ENCODE measurements at regions not wholly inside any gene's neighbourhood (a gene's known extent, or its start where the extent isn't known, plus 50 kb on each side); places are given as distances from the start of the nearest gene placed in this dataset.

DNA sequence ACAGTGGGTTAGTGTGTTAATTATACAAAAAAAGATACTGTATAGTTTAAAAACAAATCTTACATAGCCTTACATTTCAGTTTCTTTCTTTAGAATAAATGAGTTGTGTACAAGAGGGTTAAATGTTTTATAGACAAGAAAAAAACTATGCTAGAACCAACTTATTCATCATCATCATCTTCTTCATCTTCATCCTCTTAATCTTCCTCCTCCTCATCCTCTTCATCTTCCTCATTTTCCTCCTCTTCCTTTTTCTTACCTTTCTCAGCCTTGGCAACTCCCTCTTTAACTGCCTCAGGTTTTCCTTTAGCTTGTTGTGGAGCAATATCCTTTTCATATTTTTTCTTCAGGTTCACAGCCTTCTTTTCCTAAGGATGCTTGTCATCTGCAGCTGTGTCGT, 53.7 kb downstream of the RPS12 start:
- Mint-ChIP-seq H3K4me1 (ENCODE audit: low read depth) (peaks cover 7% of the 10 kb centered on the region), H3K27me3 (peaks cover 18% of the 10 kb centered on the region), H3K36me3 (ENCODE audit: low read depth) (no peaks in the 10 kb centered on the region), H3K9me3 (no peaks in the 10 kb centered on the region), H3K4me3 (no peak overlapping the region), H3K27ac (no peak overlapping the region)

DNA sequence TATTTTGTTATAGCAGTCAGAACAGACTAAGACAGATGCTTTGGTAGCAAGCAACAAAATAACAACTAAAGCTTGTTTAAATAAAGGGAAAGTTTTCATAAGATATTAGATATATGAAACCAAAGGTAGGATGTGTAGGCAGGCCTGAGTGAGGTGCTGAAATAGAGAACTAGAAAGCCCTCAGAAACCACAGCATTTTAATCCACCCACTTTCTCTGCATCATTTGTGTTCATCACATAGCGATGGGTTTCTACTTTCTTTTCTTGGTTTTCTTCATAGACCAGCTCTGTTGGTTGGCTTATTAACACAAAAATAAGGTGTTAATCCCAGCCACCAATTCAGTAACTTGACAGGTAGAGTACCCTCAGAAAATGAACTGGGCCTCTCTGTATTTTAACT, 58.6 kb downstream of the RPS12 start:
- H3K27ac Mint-ChIP-seq = no peak overlapping the region
- no peak overlapping the region for H3K4me3 Mint-ChIP-seq
- H3K36me3 Mint-ChIP-seq (ENCODE audit: low read depth) = no peaks in the 10 kb centered on the region
- peaks cover 8% of the 10 kb centered on the region for H3K4me1 Mint-ChIP-seq (ENCODE audit: low read depth)
- peaks cover 7% of the 10 kb centered on the region for H3K9me3 Mint-ChIP-seq
- peaks cover 21% of the 10 kb centered on the region for H3K27me3 Mint-ChIP-seq

DNA sequence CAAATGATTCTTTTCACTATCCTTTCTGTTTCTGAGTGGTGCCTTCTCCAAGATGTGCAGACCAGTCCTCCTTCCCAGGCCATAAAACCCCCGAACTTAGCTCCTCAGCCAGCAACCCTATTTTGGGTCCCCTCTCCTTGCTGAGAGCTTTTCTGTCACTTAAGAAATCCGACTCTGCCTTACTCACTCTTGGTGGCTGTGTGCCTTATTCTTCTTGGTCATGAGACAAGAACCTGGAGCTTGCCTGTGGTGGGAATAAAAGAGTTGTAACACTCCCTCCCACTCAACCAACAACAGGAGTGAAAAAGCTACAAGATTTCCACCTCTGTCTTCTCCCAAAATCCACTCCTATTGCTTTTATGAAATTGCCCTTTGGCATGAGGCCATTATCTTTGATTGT, 62.6 kb downstream of the RPS12 start:
- Mint-ChIP-seq H3K4me3 (no peak overlapping the region), H3K27ac (no peak overlapping the region), H3K36me3 (ENCODE audit: low read depth) (no peaks in the 10 kb centered on the region), H3K27me3 (peaks cover 20% of the 10 kb centered on the region), H3K4me1 (ENCODE audit: low read depth) (peaks cover 8% of the 10 kb centered on the region), H3K9me3 (peaks cover 7% of the 10 kb centered on the region)

DNA sequence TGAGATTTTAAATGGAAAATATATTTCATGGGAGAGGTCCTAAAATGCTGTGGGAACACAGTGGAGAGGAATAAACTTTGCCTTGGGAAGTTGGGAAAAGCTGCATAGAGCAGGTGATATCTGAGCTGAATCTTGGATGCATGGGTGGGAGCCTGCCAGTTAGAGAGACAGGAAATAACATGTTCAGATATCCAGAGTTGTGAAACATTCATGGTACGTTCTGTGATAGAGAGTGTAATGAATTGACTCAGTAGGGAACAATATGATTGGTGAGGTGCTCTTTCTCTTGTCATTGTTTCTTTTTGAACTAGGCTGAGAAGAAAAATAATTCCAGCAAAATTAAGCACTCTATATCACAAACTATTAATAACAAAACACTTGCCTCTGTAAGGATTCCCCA, 72.8 kb downstream of the RPS12 start:
- peaks cover under 1% of the 10 kb centered on the region for H3K27me3 Mint-ChIP-seq
- H3K4me1 Mint-ChIP-seq (ENCODE audit: low read depth) = no peaks in the 10 kb centered on the region
- H3K9me3 Mint-ChIP-seq = no peaks in the 10 kb centered on the region
- no peak overlapping the region for H3K27ac Mint-ChIP-seq
- H3K4me3 Mint-ChIP-seq = no peak overlapping the region
- H3K36me3 Mint-ChIP-seq (ENCODE audit: low read depth) = no peaks in the 10 kb centered on the region

DNA sequence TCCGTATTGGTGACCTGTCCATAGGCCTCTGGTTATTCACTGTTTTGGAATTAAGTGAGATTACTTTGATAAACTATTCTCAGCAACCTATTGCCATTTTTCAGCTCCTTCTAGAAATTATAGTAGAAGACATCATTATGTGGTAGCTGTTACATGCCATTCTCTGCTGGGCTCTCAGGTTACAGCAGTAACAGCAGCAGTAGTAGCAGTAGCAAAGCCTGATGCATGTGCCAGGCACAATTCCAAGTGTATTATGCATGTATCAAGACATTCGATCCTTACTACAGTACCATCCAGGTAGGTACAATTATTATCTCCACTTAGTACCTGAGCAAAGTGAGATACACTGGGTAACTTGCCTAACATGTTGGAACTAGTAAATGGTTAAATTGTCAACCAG, 74.3 kb downstream of the RPS12 start:
- Mint-ChIP-seq H3K4me1 (ENCODE audit: low read depth) (no peaks in the 10 kb centered on the region), H3K4me3 (no peak overlapping the region), H3K27me3 (no peaks in the 10 kb centered on the region), H3K9me3 (no peaks in the 10 kb centered on the region), H3K27ac (no peak overlapping the region), H3K36me3 (ENCODE audit: low read depth) (no peaks in the 10 kb centered on the region)

DNA sequence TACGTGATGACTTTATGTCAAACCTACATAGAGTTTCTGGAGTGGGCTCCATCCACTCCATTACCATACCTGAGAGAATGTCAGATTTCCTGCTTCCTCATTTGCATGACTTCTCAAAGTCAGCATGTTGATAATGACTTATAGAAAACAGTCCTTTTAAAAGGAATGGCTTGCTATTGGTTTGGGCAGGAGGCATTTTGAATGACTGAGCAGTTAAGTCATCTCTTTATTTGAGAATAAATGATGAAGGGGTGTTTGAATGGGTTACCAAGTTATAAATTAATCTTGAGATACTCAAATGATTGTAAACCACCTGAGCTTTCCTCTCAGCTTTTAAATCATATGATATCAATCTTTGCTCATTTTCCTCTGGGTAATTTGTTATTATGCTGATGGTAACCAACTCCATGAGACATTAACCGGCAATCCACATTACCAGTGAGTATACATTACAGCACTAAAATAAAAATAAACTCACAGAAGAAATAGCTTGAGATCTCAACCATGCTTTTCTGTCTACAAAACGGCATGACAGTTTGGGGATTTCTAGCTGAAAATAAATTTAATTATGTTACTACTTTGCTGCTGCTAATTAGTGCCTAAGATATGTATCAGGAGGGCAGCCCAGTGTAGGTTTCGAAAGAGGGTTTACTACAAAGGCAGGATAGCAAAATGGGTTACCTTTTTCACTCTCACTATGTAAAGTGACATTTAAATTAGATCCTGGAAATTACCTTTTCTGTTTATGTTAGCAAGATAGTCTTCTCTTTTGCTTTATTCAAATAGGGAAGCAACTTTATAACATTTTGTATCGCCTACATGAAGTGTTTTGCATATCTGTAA, 78.8 kb downstream of the RPS12 start:
- Mint-ChIP-seq H3K27ac (no peak overlapping the region), H3K4me3 (no peak overlapping the region), H3K27me3 (no peaks in the 10 kb centered on the region), H3K36me3 (ENCODE audit: low read depth) (no peaks in the 10 kb centered on the region), H3K4me1 (ENCODE audit: low read depth) (no peaks in the 10 kb centered on the region), H3K9me3 (no peaks in the 10 kb centered on the region)

DNA sequence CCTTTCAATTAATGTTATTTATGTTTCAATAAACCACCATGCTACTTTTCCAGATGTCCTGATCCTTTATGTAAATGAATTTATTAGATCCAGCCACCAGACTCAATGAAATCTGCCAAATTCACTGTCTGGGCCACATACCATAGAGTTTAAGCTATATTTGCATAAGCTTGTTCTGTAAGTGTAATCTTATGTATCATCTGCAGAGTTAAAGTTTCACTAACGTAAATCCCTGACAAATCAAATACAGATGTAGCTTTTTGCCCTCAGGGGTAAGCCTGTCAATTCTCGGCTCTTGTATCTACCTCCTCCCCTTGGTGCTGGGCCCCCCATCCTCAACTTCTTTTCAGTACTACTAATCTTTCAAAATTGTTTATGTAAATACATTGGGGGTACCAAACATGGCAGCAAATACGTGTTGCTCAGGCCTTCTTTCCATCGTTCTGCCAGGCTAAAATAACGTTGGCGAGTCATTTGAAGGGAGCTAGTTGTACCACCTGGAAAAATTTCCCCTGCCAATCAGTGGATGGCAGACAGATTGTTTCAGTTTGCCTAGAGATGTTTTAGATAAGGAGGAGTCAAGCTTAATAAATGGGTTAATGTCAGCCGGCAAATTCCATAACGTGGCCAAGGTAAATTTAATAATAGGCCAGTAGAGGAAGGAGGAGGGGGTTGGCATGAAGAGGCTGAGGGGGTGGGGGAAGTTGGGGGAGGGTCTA, 79.6 kb downstream of the RPS12 start:
- Mint-ChIP-seq H3K27me3 (no peaks in the 10 kb centered on the region), H3K4me1 (ENCODE audit: low read depth) (no peaks in the 10 kb centered on the region), H3K27ac (no peak overlapping the region), H3K4me3 (no peak overlapping the region), H3K36me3 (ENCODE audit: low read depth) (no peaks in the 10 kb centered on the region), H3K9me3 (no peaks in the 10 kb centered on the region)

DNA sequence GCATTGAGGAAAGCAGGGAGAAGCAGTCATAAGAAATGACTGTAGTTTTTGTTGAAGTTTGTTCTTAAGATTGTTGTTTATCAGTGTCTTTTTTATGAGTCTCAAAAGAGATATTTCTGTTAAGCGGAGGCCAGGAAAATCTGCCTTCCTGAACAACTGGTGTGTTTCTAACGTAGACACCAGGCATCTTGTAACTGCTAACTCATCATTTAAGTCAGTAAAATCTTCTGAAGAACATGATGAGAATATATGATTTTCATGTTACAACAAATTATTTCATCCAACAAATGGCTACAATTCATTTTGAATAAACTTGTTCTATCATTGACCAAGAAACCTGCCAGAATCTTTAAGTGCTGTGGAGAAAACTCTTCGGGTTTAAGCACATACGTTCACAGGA, 84.0 kb downstream of the RPS12 start:
- Mint-ChIP-seq H3K9me3 (no peaks in the 10 kb centered on the region), H3K36me3 (ENCODE audit: low read depth) (no peaks in the 10 kb centered on the region), H3K27ac (no peak overlapping the region), H3K4me1 (ENCODE audit: low read depth) (no peaks in the 10 kb centered on the region), H3K4me3 (no peak overlapping the region), H3K27me3 (peaks cover 6% of the 10 kb centered on the region)

DNA sequence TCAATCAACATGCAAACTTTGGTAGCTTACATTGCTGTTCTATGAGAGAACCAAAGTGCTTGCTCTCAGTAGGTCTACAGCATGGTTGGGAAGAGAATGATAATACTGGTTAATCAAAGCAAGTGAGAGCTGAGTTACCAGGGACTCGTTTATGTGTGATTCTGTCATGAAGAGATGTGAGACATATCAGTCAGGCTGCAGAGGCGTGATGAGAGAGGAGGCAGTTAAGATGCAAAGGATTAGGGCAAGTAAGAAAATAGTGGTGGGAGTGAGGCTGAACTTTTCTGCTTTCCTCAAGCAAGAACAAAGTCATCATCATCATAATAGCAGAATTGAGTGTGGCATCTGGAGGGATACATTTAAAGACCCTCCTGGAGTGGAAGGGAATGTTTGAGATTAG, 86.5 kb downstream of the RPS12 start:
- Mint-ChIP-seq H3K27ac (no peak overlapping the region), H3K4me3 (no peak overlapping the region), H3K36me3 (ENCODE audit: low read depth) (no peaks in the 10 kb centered on the region), H3K9me3 (no peaks in the 10 kb centered on the region), H3K4me1 (ENCODE audit: low read depth) (no peaks in the 10 kb centered on the region), H3K27me3 (peaks cover 9% of the 10 kb centered on the region)

DNA sequence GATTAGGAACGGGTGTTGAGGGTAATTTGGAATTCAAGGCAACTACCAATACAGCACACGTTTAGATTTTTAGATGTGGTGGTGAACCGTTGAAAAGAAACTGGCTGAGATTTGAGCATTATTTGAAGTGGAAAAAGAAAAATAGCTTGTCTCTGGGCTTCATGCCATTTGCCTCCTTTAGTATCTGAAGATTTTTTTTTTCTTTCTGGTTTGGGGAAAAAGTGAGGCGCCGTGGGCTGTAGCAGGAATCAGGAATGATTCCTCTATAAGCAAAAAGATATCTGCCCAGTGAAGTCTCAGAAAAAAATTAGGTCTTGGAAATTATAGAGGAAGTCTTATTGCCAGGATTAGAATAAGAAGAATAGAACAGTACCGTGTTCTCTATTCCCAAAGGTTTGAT, 88.5 kb downstream of the RPS12 start:
- no peak overlapping the region for H3K27ac Mint-ChIP-seq
- H3K36me3 Mint-ChIP-seq (ENCODE audit: low read depth) = no peaks in the 10 kb centered on the region
- H3K9me3 Mint-ChIP-seq = no peaks in the 10 kb centered on the region
- H3K4me3 Mint-ChIP-seq = no peak overlapping the region
- no peaks in the 10 kb centered on the region for H3K4me1 Mint-ChIP-seq (ENCODE audit: low read depth)
- H3K27me3 Mint-ChIP-seq = peaks cover 9% of the 10 kb centered on the region

DNA sequence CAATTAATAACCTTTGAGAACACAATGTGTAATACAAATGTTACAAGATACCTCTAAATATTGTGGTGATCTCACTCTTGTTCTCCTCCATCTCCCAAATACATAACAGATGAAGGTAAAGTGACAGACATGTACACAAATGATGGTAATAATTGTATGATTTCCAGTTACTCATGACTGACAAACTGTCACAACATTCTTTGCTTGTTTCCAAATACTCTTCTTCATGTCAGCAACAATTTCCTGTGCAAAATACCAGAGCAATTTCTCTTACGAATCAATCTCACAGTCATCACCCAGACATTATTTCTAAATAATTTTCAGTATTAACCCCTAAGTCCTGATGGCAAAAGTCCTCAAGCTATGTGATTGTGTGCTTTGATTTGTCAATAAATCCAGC, 92.9 kb downstream of the RPS12 start:
- H3K4me3 Mint-ChIP-seq = no peak overlapping the region
- no peaks in the 10 kb centered on the region for H3K36me3 Mint-ChIP-seq (ENCODE audit: low read depth)
- no peaks in the 10 kb centered on the region for H3K4me1 Mint-ChIP-seq (ENCODE audit: low read depth)
- H3K27ac Mint-ChIP-seq = no peak overlapping the region
- peaks cover 14% of the 10 kb centered on the region for H3K27me3 Mint-ChIP-seq
- no peaks in the 10 kb centered on the region for H3K9me3 Mint-ChIP-seq

DNA sequence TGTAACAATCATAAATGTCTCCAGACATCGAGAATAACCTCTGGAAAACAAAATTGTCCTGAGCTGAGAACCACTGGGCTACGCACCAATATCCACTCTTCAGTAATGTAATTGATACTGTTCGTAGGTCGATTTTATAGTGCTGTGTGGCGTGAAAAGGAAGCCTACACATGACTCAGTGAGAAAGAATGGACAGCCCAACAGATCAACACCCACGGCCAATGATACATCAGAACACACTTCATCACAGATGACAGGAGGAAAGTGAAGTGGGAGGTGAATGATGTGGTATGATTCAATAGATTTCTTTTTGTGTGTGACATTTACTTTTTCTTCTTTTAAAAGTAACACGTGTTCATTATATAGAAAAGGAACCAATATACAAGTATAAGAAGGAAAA, 93.5 kb downstream of the RPS12 start:
- no peaks in the 10 kb centered on the region for H3K36me3 Mint-ChIP-seq (ENCODE audit: low read depth)
- H3K4me1 Mint-ChIP-seq (ENCODE audit: low read depth) = no peaks in the 10 kb centered on the region
- H3K4me3 Mint-ChIP-seq = no peak overlapping the region
- peaks cover 8% of the 10 kb centered on the region for H3K27me3 Mint-ChIP-seq
- H3K9me3 Mint-ChIP-seq = no peaks in the 10 kb centered on the region
- no peak overlapping the region for H3K27ac Mint-ChIP-seq

DNA sequence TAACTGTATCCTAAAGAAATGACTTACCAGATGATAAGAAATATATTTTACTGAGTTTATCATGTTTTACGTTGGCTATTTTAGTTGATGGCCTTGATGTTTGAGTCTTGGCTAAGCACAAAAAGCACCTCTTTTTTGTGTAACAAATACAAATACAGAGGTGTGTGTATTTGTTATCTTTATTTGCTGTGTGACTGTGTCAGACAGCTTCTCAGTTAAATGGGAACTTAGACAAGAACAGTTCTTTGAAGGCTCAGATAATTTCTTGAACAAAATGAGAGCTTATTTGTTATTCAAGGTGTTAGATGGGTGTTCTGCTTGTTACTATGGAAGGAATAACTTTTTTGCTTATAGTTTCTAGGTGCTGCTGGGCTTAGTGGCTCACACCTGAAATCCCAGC, 95.4 kb downstream of the RPS12 start:
- Mint-ChIP-seq H3K27ac (no peak overlapping the region), H3K4me1 (ENCODE audit: low read depth) (no peaks in the 10 kb centered on the region)

DNA sequence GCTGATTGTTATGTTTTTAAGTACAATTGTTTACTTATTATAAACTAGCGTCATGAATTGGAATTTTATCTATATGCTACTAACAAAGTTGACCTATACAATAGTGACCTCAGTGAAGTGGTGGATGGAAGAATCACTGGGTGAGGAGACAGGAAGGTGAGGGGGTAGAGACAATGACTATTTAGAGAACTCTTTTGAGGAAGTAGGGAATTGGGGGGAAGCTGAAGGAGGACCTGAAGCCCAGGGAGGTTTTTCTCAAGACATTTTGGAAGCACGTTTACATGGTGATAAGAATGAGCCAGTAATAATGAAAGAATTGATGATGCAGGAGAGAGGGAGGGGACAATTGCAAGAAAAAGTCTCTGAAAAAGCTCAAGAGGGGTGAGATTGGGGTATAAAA, 96.4 kb downstream of the RPS12 start:
- Mint-ChIP-seq H3K9me3 (no peaks in the 10 kb centered on the region), H3K27ac (no peak overlapping the region), H3K27me3 (peaks cover 4% of the 10 kb centered on the region), H3K4me3 (no peak overlapping the region), H3K36me3 (ENCODE audit: low read depth) (no peaks in the 10 kb centered on the region), H3K4me1 (ENCODE audit: low read depth) (no peaks in the 10 kb centered on the region)

More for the DNA sequence above, 95.4 kb downstream of the RPS12 start:
- Mint-ChIP-seq H3K36me3 (ENCODE audit: low read depth) (no peaks in the 10 kb centered on the region), H3K9me3 (no peaks in the 10 kb centered on the region), H3K27me3 (peaks cover 8% of the 10 kb centered on the region), H3K4me3 (no peak overlapping the region)

DNA sequence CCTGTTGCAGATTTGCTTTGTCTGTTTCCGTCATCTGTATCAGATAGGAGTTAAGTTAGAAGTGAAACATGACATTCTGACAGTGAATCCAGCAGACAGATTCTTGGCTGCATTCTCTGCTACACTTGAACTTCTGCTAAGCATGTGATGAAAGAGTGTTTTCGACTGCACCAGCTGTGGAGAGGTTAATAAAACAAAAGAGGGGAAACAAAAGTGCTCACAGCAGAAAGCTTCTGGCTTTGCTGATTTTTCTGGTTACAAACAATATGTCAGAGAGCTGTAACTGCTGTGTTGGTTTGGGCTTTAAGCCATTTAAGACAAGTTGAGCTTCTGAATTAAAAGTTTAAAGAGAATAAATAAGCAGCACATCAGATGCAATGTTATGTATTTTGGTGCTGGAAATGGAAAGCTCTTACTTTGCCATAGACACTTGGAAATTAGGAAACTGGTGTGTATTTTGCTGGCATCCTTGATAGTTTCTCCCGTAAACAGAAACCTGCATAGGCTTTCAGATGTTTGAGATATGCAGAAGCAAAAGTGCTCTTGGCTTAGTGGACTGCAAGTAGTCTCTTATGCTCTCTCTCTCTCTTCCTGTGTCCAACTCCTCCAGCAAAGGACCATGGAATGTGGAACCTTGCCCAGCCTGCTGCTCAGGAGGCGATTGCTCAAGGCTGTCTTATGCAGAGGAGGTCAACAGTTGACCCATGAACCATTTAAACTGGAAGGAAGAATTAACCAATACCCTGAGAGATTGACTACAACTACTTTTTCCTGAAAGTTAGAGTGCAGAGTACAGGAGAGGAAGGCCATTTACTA, 104.9 kb downstream of the RPS12 start:
- H3K4me1 Mint-ChIP-seq (ENCODE audit: low read depth) = no peaks in the 10 kb centered on the region
- H3K36me3 Mint-ChIP-seq (ENCODE audit: low read depth) = no peaks in the 10 kb centered on the region
- H3K27me3 Mint-ChIP-seq = peaks cover 16% of the 10 kb centered on the region

More for the DNA sequence above, 104.9 kb downstream of the RPS12 start:
- Mint-ChIP-seq H3K4me3 (no peak overlapping the region), H3K27ac (no peak overlapping the region), H3K9me3 (no peaks in the 10 kb centered on the region)

Measured in stimulated activated naive CD8-positive, alpha-beta T cell treated with anti-CD3 and anti-CD28 coated beads, Interleukin-15, Interleukin-2, amounts not matched to agents 100 ng/mL and 50 ng/mL, for 24 hours (primary cell).